DND-41 (cell line): ENCODE measurements at regions not wholly inside any gene's neighbourhood (a gene's known extent, or its start where the extent isn't known, plus 50 kb on each side); places are given as distances from the start of the nearest gene placed in this dataset.

Source experiments
- ATAC-seq: fragments of 200-7000 bp; cut with Tn5 transposase; 3 replicates; pipeline ENCODE4 v1.9.1; 2021; ENCODE audit warnings: low read depth; ENCODE audit not compliant: insufficient read depth
- DNase-seq: peaks from one replicate; pipeline ENCODE4 v3.0.0-alpha.2; 2020
- H2AFZ ChIP-seq: 2 replicates; pipeline ENCODE4 v1.6.0; 2012; ENCODE audit warnings: low read depth, low read length
- H3K27ac ChIP-seq: 2 replicates; pipeline ENCODE4 v1.5.1; 2012; ENCODE audit warnings: low read length, inconsistent platforms
- H3K27me3 ChIP-seq: fragments of 200-600 bp; sonication (generic); 2 replicates; pipeline ENCODE4 v1.6.0; 2012; ENCODE audit warnings: low read length, mild to moderate bottlenecking, inconsistent platforms; ENCODE audit not compliant: insufficient read depth, poor library complexity
- H3K36me3 ChIP-seq: 2 replicates; pipeline ENCODE4 v1.5.1; 2012; ENCODE audit warnings: low read length, inconsistent platforms; ENCODE audit not compliant: insufficient read depth
- H3K4me1 ChIP-seq: 2 replicates; pipeline ENCODE4 v1.5.1; 2012; ENCODE audit warnings: mild to moderate bottlenecking, low read length; ENCODE audit not compliant: insufficient read depth
- H3K4me2 ChIP-seq: 2 replicates; pipeline ENCODE4 v1.6.0; 2012; ENCODE audit warnings: mild to moderate bottlenecking, moderate library complexity, low read length, inconsistent platforms; ENCODE audit not compliant: insufficient read depth
- H3K4me3 ChIP-seq, 2 experiments: fragments of 200-600 bp in 1 of 2; shearing (Covaris generic) in 1 of 2; 2 replicates each; pipeline ENCODE4 v1.5.1; 2012 to 2016; ENCODE audit warnings: inconsistent platforms in 2 of 2, low read length in 2 of 2, mild to moderate bottlenecking in 2 of 2, low read depth in 1 of 2, moderate library complexity in 1 of 2
- H3K79me2 ChIP-seq: 2 replicates; pipeline ENCODE4 v1.6.0; 2012; ENCODE audit warnings: low read length, inconsistent platforms; ENCODE audit not compliant: insufficient read depth
- H3K9ac ChIP-seq: 2 replicates; pipeline ENCODE4 v1.6.0; 2012; ENCODE audit warnings: low read depth, mild to moderate bottlenecking, inconsistent platforms, low read length, moderate library complexity
- H3K9me3 ChIP-seq: 2 replicates; pipeline ENCODE4 v1.5.1; 2012; ENCODE audit warnings: low read length, moderate library complexity, mild to moderate bottlenecking, inconsistent platforms; ENCODE audit not compliant: insufficient read depth, severe bottlenecking
- H4K20me1 ChIP-seq: 2 replicates; pipeline ENCODE4 v1.6.0; 2012; ENCODE audit warnings: low read length; ENCODE audit not compliant: insufficient read depth
- EZH2 ChIP-seq: IDR thresholded peaks from 3 replicates; pipeline ENCODE4 v1.6.1; 2012; ENCODE audit warnings: borderline replicate concordance, low read depth, mild to moderate bottlenecking, moderate library complexity, low read length, inconsistent platforms; ENCODE audit not compliant: severe bottlenecking
- TF ChIP-seq, protein P1 (sequence below): IDR thresholded peaks from 2 replicates; pipeline ENCODE4 v1.5.1; 2012; ENCODE audit warnings: borderline replicate concordance, low read length, moderate library complexity, mild to moderate bottlenecking; ENCODE audit not compliant: poor library complexity, severe bottlenecking; ENCODE audit errors: extremely low read depth

DNA sequence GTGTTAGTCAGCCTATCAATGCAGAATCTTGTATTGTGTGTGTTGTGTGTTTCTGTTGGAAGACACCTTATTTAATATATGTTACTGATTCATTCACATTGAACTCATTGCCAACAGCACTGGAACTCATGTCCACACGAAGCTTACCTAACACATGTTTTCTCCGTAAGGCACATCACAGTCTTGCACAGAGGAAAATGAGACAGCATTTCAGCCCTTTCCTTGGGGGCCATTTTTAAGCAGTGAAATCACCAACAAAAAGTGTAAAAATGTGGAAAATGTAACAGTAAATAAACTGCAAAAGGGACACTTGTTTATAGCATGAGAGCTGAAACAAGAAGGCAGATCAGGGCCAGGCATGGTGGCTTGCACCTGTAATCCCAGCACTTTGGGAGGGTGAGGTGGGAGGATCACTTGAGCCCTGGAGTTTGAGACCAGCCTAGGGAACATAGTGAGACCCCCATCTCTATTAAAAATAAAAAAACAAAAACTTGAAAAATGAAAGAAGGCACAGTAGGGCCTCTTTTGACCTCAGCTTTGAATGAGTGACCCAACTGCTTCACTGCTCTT is 306.0 kb downstream of the MYCN start:
- ATAC-seq = no peak

DNA sequence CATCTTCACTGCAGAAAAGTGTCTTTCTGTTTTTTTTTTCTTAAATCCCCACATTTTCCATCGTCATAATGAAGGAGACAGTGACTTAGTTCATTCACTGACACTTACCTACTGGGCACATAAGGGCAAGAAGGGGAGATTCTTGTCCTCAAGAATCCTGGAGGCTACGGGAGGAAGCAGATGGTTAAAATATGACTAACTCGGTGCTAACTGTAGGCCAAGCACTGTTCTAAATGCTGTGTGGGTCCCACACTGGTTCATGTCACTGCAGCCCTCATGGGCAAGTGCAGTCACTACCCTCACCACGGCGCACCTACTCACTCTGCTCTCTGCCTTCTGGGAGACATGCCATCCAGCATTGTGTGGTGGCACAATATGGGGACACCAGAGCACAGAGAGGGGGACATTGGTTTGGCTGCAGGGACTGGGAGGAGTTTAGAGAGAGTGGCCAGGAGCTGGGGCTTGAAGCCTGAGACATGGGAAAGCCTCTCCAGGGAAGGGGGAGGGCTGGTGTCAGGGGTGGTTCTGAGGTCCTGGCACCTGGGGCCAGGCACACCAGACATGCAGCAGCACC is 305.2 kb downstream of the MYCN start:
- Histone ChIP-seq H3K27me3 (no peaks in the 10 kb centered on the region), H3K4me1 (no peaks in the 10 kb centered on the region), H3K79me2 (no peaks in the 10 kb centered on the region), H3K36me3 (no peaks in the 10 kb centered on the region), H3K4me3 (no peak overlapping the region), H3K27ac (no peak overlapping the region), H4K20me1 (no peaks in the 10 kb centered on the region), H3K9ac (no peak overlapping the region), H2AFZ (no peak overlapping the region), H3K4me2 (no peak overlapping the region), H3K9me3 (no peaks in the 10 kb centered on the region)
- DNase-seq = no peak
- no peak for TF ChIP-seq EZH2
- TF ChIP-seq, protein P1, sequence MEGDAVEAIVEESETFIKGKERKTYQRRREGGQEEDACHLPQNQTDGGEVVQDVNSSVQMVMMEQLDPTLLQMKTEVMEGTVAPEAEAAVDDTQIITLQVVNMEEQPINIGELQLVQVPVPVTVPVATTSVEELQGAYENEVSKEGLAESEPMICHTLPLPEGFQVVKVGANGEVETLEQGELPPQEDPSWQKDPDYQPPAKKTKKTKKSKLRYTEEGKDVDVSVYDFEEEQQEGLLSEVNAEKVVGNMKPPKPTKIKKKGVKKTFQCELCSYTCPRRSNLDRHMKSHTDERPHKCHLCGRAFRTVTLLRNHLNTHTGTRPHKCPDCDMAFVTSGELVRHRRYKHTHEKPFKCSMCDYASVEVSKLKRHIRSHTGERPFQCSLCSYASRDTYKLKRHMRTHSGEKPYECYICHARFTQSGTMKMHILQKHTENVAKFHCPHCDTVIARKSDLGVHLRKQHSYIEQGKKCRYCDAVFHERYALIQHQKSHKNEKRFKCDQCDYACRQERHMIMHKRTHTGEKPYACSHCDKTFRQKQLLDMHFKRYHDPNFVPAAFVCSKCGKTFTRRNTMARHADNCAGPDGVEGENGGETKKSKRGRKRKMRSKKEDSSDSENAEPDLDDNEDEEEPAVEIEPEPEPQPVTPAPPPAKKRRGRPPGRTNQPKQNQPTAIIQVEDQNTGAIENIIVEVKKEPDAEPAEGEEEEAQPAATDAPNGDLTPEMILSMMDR = no peak
- no peak for ATAC-seq

More for the DNA sequence above, 306.0 kb downstream of the MYCN start:
- Histone ChIP-seq H3K36me3 (no peaks in the 10 kb centered on the region), H3K27me3 (no peaks in the 10 kb centered on the region), H4K20me1 (no peaks in the 10 kb centered on the region), H3K9ac (no peak overlapping the region), H3K4me1 (no peaks in the 10 kb centered on the region), H3K79me2 (no peaks in the 10 kb centered on the region), H2AFZ (no peak overlapping the region), H3K9me3 (no peaks in the 10 kb centered on the region), H3K27ac (no peak overlapping the region), H3K4me2 (no peak overlapping the region), H3K4me3 (no peak overlapping the region)
- no peak for DNase-seq
- no peak for TF ChIP-seq EZH2
- TF ChIP-seq, protein P1 = no peak

DNA sequence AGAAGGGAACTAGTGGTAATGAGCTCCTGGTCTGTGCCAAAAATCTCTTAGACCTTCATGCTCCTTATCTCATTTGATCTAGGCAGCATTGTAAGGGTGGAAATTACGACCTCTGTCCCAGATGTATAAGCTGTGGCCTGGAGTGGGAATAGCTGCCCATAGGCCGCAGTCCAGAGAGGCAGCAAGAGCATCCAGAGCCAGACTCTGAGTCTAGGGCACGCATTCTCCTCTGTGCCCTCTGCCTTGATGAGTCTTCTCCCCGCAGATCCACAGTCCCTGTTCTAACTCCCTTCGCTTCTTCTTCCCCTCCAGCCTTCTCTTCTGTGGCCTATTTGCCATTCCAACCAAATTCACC is 304.6 kb downstream of the MYCN start:
- no peak overlapping the region for H3K9ac ChIP-seq
- no peak for ATAC-seq
- H3K4me1 ChIP-seq = no peaks in the 10 kb centered on the region
- H3K4me2 ChIP-seq = no peak overlapping the region
- TF ChIP-seq, protein P1 = no peak
- TF ChIP-seq EZH2 = no peak
- H3K36me3 ChIP-seq = no peaks in the 10 kb centered on the region
- no peaks in the 10 kb centered on the region for H4K20me1 ChIP-seq
- H3K79me2 ChIP-seq = no peaks in the 10 kb centered on the region
- H3K27me3 ChIP-seq = no peaks in the 10 kb centered on the region
- H2AFZ ChIP-seq = no peak overlapping the region
- H3K9me3 ChIP-seq = no peaks in the 10 kb centered on the region
- no peak overlapping the region for H3K4me3 ChIP-seq
- no peak overlapping the region for H3K27ac ChIP-seq
- no peak for DNase-seq
